Body of pancreas (tissue), 4 donors: ENCODE measurements at regions not wholly inside any gene's neighbourhood (a gene's known extent, or its start where the extent isn't known, plus 50 kb on each side); places are given as distances from the start of the nearest gene placed in this dataset.
"Not testable (repeated sequence)": the region's sequence is repeated elsewhere in the genome, so short reads cannot be mapped to it uniquely, and the experiment has no call there.

Experiments
- ATAC-seq: fragments of 150-250 bp; one replicate; pipeline ENCODE4 v1.9.1; 2016
- DNase-seq, 4 donors: peaks; one replicate each; pipeline ENCODE4 v3.0.0-alpha.2; 2019
- H3K27ac ChIP-seq, 4 donors: fragments of 200-600 bp; sonication (generic); 1 replicate in 3 of 4; 2 replicates in 1 of 4; pipeline versions ENCODE4 v1.5.1 to v1.6.1; 2016 to 2019; ENCODE audit warnings: mild to moderate bottlenecking in 1 of 4, mixed read lengths in 1 of 4, moderate library complexity in 1 of 4
- H3K27me3 ChIP-seq, 2 donors: fragments of 200-600 bp; sonication (generic); one replicate each; pipeline ENCODE4 v1.6.0; 2016; ENCODE audit warnings: mild to moderate bottlenecking in 1 of 2
- H3K36me3 ChIP-seq, 2 donors: fragments of 200-600 bp; sonication (generic); replicated peaks in 1 of 2; 2 replicates each; pipeline ENCODE4 v1.5.1; 2016; ENCODE audit warnings: low read depth in 2 of 2; ENCODE audit not compliant: insufficient read depth in 1 of 2
- H3K4me1 ChIP-seq: fragments of 200-600 bp; sonication (generic); one replicate; pipeline ENCODE4 v1.6.0; 2016
- H3K4me3 ChIP-seq, 2 donors: fragments of 200-600 bp; sonication (generic); 1 replicate in 1 of 2; 2 replicates in 1 of 2; pipeline ENCODE4 v1.5.1; 2016 to 2019
- H3K9me3 ChIP-seq, 3 donors: fragments of 200-600 bp; sonication (generic); 1 replicate in 2 of 3; 2 replicates in 1 of 3; pipeline ENCODE4 v1.5.1; 2016
- POLR2A ChIP-seq, 3 donors: fragments of 450-650 bp; IDR thresholded peaks; one replicate each; pipeline ENCODE4 v1.6.1; 2016; ENCODE audit warnings: antibody characterized with exemption in 3 of 3, mild to moderate bottlenecking in 2 of 3
- WGBS, 2 donors: methylation state at CpG; one replicate each; pipeline ENCODE4 v1.1.5; 2017; 5-methylcytosine and 5-hydroxymethylcytosine counted together
- intact Hi-C: fragments of 100-400 bp; cut with DNase I; formaldehyde crosslinking; loops from one replicate; pipeline ENCODE4 v1.15.1; 2023
- TF ChIP-seq, protein P1 (sequence below), 7 experiments: fragments of 450-650 bp in 4 of 7; fragments of 200-600 bp in 3 of 7; sonication (generic) in 3 of 7; IDR thresholded peaks; one replicate each; pipeline ENCODE4 v1.5.1; 2016 to 2019; ENCODE audit warnings: antibody characterized with exemption in 7 of 7

DNA sequence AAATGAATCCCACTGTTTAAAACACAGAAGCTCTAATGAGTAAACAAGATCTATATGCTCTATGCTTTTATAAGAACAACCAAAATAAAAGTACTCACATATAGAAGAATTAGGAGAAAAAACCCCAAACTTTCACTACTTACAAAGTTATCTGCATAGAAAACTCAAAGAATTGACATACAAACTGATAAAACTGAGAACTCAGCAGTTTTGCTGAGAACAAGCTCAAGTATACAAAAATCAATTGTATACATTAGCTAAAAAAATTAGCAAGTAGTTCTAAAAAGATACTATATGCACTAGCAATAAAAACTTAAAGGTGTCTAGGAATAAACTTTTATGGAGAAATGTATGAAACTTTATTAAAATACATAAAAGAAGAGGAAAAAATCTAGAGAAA, 186.2 kb upstream of the KAZN start:
- H3K4me3 ChIP-seq, result no peak overlapping the region
- TF ChIP-seq, protein P1, sequence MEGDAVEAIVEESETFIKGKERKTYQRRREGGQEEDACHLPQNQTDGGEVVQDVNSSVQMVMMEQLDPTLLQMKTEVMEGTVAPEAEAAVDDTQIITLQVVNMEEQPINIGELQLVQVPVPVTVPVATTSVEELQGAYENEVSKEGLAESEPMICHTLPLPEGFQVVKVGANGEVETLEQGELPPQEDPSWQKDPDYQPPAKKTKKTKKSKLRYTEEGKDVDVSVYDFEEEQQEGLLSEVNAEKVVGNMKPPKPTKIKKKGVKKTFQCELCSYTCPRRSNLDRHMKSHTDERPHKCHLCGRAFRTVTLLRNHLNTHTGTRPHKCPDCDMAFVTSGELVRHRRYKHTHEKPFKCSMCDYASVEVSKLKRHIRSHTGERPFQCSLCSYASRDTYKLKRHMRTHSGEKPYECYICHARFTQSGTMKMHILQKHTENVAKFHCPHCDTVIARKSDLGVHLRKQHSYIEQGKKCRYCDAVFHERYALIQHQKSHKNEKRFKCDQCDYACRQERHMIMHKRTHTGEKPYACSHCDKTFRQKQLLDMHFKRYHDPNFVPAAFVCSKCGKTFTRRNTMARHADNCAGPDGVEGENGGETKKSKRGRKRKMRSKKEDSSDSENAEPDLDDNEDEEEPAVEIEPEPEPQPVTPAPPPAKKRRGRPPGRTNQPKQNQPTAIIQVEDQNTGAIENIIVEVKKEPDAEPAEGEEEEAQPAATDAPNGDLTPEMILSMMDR (IDR thresholded peaks at IDR 0.05), result no peak
- DNase-seq, result no peak

DNA sequence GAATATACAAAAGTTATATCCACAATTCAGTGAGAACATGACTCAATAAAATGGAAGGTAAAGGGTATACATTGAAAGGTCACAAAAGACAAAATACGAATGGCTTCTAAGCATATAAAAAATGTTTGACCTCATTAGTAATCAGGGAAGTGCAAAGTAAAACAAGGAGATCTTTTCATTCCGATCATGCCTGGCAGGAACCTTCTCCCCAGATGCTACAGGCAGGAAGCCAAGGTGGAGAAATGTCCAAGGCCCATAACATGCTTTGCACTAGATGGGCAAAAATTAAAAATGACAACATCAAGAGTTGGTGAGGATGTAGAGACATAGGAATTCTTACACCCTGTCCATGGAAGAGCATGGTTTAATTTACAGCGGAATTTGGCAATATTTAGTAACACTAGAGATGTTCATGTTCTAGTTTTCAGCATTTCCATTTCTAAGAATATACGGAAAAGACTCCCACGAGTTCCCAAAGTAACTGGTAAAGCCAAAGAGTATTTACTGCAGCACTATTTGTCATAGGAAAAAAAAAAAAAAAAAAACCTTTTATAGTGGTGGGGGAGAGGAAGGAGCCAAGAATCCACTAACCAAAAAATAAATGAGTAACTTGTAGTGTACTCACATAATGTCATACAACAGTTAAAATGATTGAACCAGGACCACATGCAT, 184.5 kb upstream of the KAZN start:
- no peaks in the 10 kb centered on the region for H3K36me3 ChIP-seq
- no peak overlapping the region for H3K4me3 ChIP-seq
- DNase-seq (no peak), ATAC-seq (no peak)
- no peaks in the 10 kb centered on the region for H3K9me3 ChIP-seq
- no peak for TF ChIP-seq POLR2A (IDR thresholded peaks at IDR 0.05)
- TF ChIP-seq, protein P1 (IDR thresholded peaks at IDR 0.05), result no peak
- H3K4me1 ChIP-seq, result no peaks in the 10 kb centered on the region
- H3K27ac ChIP-seq, result no peak overlapping the region
- intact Hi-C loops, result no loop called here
- WGBS, 2 donors, result 54 to 55% methylated on average over 5 of the region's 5 CpGs
- no peaks in the 10 kb centered on the region for H3K27me3 ChIP-seq

More for the DNA sequence above, 186.2 kb upstream of the KAZN start:
- no peaks in the 10 kb centered on the region for H3K9me3 ChIP-seq
- no peaks in the 10 kb centered on the region for H3K36me3 ChIP-seq
- intact Hi-C loops, result no loop called here
- no peak overlapping the region for H3K27ac ChIP-seq
- no peak for ATAC-seq
- H3K4me1 ChIP-seq, result no peaks in the 10 kb centered on the region
- no peaks in the 10 kb centered on the region for H3K27me3 ChIP-seq

DNA sequence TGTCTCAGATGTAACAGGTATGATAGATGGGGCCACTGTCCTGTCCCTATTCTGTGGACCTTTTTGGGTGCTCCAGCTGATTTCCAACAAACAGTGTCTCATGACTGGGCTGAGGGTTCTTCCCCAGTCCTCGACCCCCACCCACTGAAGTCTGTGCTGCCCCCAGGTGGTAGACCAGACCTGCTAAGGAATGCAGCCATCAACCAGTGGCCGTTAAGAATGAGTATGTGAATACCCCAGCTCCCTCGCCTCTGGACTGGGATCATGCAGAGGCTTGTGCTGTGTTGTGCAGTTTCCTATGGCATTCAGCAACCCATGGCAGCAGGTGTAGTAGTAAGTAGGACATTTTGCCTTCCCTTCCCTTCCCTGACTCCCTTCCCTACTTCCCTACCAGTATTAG, 183.1 kb upstream of the KAZN start:
- TF ChIP-seq, protein P1 (IDR thresholded peaks at IDR 0.05), result no peak
- TF ChIP-seq POLR2A (IDR thresholded peaks at IDR 0.05), result no peak
- DNase-seq, result no peak
- H3K27ac ChIP-seq, result no peak overlapping the region
- no peaks in the 10 kb centered on the region for H3K4me1 ChIP-seq
- H3K27me3 ChIP-seq, result no peaks in the 10 kb centered on the region
- intact Hi-C loops, result no loop called here
- ATAC-seq, result no peak
- WGBS, 2 donors, result 35 to 45% methylated on average over 3 of the region's 3 CpGs
- no peaks in the 10 kb centered on the region for H3K9me3 ChIP-seq
- H3K36me3 ChIP-seq, result no peaks in the 10 kb centered on the region
- no peak overlapping the region for H3K4me3 ChIP-seq

DNA sequence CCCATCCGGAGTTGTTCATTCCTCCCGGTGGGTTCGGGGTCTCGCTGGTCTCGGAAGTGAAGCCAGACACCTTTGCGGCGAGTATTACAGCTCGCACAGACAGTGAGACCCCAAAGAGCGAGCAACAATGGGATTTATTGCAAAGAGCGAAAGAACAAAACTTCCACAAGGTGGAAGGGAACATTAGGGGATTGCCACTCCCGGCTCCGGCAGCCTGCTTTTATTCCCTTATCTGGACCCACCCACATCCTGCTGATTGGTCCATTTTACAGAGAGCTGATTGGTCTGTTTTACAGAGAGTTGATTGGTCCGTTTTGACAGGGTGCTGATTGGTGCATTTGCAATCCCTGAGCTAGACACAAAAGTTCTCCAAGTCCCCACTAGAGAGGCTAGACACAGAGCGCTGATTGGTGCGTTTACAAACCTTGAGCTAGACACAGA, 178.7 kb upstream of the KAZN start:
- H3K27me3 ChIP-seq, H3K4me3 ChIP-seq, DNase-seq, H3K4me1 ChIP-seq, H3K9me3 ChIP-seq, H3K27ac ChIP-seq, H3K36me3 ChIP-seq, ATAC-seq: not testable (repeated sequence)
- intact Hi-C loops, result loop anchor here (10.0 kb wide), 1 partner anchor 115 kb away; no protein-coding TSS in a partner anchor
- 83 to 84% methylated on average over 15 of the region's 15 CpGs for WGBS, 2 donors

DNA sequence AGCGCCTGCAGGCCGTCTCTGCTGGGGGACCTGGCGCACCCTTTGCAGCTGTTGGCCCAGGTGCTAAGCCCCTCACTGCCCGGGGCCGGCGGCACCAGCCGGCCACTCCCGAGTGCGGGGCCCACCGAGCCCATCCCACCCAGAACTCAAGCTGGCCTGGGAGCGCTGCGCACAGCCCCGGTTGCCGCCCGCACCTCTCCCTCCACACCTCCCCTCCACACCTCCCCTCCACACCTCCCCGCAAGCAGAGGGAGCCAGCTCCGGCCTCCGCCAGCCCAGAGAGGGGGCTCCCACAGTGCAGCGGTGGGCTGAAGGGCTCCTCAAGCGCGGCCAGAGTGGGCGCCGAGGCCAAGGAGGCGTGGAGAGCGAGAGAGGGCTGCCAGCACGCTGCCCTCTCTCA, 177.8 kb upstream of the KAZN start:
- WGBS, 2 donors, result 91 to 95% methylated on average over 7 to 17 of the region's 26 CpGs
- Histone ChIP-seq H3K36me3 (no peaks in the 10 kb centered on the region), H3K4me1 (no peaks in the 10 kb centered on the region), H3K27me3 (no peaks in the 10 kb centered on the region), H3K4me3 (no peak overlapping the region), H3K9me3 (no peaks in the 10 kb centered on the region), H3K27ac (no peak overlapping the region)
- no peak for TF ChIP-seq POLR2A (IDR thresholded peaks at IDR 0.05)
- ATAC-seq (no peak), DNase-seq (no peak)
- intact Hi-C loops, result loop anchor here (10.0 kb wide), 1 partner anchor 114 kb away; no protein-coding TSS in a partner anchor
